ENCODE measurements at regions not wholly inside any gene's neighbourhood (a gene's known extent, or its start where the extent isn't known, plus 50 kb on each side); places are given as distances from the start of the nearest gene placed in this dataset.
"Not testable (repeated sequence)": the region's sequence is repeated elsewhere in the genome, so short reads cannot be mapped to it uniquely, and the experiment has no call there.

- DNase-seq (ENCODE audit: insufficient read length, low spot score) (no peak), FAIRE-seq (no peak)
- no peak for TF ChIP-seq PAX5 (IDR thresholded peaks at IDR 0.05; ENCODE audit: insufficient read depth, low read length, severe bottlenecking)
- no peak for TF ChIP-seq POLR2A (IDR thresholded peaks at IDR 0.05; ENCODE audit: low read depth, low read length)
- no peak for TF ChIP-seq POLR2AphosphoS5 (IDR thresholded peaks at IDR 0.05; ENCODE audit: low read depth, low read length)
- no peak for TF ChIP-seq TAF1 (IDR thresholded peaks at IDR 0.05; ENCODE audit: low read depth, low read length)
- TF ChIP-seq POU2F2 (IDR thresholded peaks at IDR 0.05; ENCODE audit: low read depth, low read length): no peak
- TF ChIP-seq SPI1 (IDR thresholded peaks at IDR 0.05; ENCODE audit: low read depth, low read length): no peak
These were observed 129.9 kb downstream of the KBTBD2 start for GRCh38 chr7:32761451-32762205.

GRCh38 chr7:32760755-32761154, 130.8 kb downstream of the KBTBD2 start:
- not testable (repeated sequence) for FAIRE-seq

GRCh38 chr7:32759859-32760258, 131.7 kb downstream of the KBTBD2 start:
- FAIRE-seq; DNase-seq (ENCODE audit: insufficient read length, low spot score): not testable (repeated sequence)

More at GRCh38 chr7:32760755-32761154, 130.8 kb downstream of the KBTBD2 start:
- DNase-seq (ENCODE audit: insufficient read length, low spot score): not testable (repeated sequence)

- FAIRE-seq; DNase-seq (ENCODE audit: insufficient read length, low spot score): not testable (repeated sequence)
These were observed 137.7 kb downstream of the KBTBD2 start for GRCh38 chr7:32753872-32754271.

GRCh38 chr7:32748337-32748736, 143.2 kb downstream of the KBTBD2 start:
- not testable (repeated sequence) for DNase-seq (ENCODE audit: insufficient read length, low spot score); FAIRE-seq

GRCh38 chr7:32747443-32748148, 144.0 kb downstream of the KBTBD2 start:
- not testable (repeated sequence) for DNase-seq (ENCODE audit: insufficient read length, low spot score); FAIRE-seq

GRCh38 chr7:32741853-32742476, 149.6 kb downstream of the KBTBD2 start:
- DNase-seq (ENCODE audit: insufficient read length, low spot score); FAIRE-seq: not testable (repeated sequence)

GRCh38 chr7:32739749-32740148, 151.8 kb downstream of the KBTBD2 start:
- not testable (repeated sequence) for FAIRE-seq; DNase-seq (ENCODE audit: insufficient read length, low spot score)

- FAIRE-seq; DNase-seq (ENCODE audit: insufficient read length, low spot score): not testable (repeated sequence)
These were observed 153.2 kb downstream of the KBTBD2 start for GRCh38 chr7:32738390-32738789.

GRCh38 chr7:32732767-32733166, 158.8 kb downstream of the KBTBD2 start:
- not testable (repeated sequence) for DNase-seq (ENCODE audit: insufficient read length, low spot score); FAIRE-seq

- DNase-seq (ENCODE audit: insufficient read length, low spot score); FAIRE-seq: not testable (repeated sequence)
These were observed 162.3 kb downstream of the KBTBD2 start for GRCh38 chr7:32729335-32729675.

GRCh38 chr7:32728412-32729334, 162.9 kb downstream of the KBTBD2 start:
- DNase-seq (ENCODE audit: insufficient read length, low spot score) (peak; percentile 24), FAIRE-seq (peak; percentile 83)
